CD4-positive, alpha-beta T cell treated with Interleukin-2 at 100 ng/mL for 4 hours (primary cell): ENCODE measurements at regions not wholly inside any gene's neighbourhood (a gene's known extent, or its start where the extent isn't known, plus 50 kb on each side); places are given as distances from the start of the nearest gene placed in this dataset.

Experiments used
- DNase-seq: peaks from one replicate; pipeline ENCODE4 v3.0.0-alpha.2; 2020; ENCODE audit warnings: low spot score

DNA sequence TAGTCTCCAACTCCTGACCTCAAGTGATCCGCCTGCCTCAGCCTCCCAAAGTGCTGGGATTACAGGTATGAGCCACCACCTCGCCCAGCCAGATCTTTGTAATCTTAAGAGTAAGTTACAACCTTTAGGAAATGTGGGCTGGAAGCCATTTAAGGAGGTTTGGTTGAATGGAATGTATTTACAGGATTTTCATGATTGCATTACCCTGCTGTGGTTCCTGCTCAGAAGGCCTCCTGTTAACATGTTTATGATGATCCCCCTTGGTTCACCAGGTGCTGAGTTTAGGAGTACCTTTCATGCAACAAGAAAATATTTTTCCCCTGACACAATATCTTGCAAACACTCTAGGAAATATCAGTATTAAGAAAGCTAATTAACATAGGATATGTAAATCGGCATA, 187.4 kb upstream of the SH3BP4 start:
- DNase-seq = no peak

DNA sequence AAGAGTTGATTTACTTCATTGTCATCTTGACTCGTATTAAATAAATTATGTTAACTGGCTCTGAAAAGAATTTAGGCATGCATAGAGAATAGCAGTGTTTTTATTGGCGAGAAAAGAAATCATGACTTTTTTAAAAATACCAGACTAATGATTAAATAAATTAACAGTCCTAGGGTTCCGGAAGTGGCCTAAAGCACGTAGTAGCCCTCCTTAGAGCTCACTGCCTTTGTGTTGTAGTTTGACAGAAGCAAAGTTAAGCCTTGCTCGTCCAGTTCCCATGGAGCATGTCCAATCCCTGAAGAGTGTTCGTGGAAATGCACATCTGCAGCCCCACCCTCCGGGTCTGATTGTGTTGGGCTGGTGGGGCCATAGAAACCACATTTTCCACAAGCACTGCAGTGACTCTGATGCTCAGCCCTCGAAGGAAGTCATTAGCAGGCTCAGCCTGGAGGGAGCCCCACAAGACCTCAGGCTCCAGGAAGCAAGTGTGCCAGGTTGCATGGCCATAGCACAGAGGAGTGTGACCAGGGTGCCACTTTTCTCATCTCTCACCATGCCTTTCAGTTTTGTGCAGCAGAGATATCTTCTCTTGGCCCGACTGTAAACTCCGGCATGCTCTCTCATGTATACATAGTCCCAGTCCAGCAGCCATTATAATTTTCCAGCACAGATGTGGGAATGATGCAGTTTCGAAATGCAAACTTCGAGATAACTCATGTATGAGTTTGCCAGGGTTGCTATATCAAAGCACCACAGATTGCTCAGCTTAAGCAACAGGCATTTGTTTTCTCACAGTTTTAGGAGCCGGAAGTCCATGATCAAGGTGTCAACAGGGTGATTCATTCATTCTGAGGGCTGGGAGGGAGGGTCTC, 188.6 kb upstream of the SH3BP4 start:
- DNase-seq = no peak

DNA sequence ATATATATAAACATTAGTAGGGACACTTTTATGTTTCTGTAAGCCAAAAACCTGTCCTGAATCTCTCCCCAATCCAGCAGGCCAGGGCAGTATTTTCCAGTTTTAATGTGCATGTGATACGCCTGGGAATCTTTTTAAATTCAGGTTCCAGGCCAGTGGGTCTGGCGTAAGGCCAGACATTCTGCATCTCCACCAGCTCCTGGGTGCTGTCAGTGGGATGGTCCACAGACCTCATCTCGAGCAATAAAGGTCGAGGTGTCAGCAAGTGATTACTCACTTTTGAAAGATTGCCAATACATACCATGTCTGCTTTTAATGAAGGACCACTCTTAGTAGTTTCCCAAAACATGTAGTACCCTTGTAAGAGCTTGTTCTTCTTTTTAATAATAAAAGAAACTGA, 189.9 kb upstream of the SH3BP4 start:
- DNase-seq = no peak

GRCh38 chr2:234754126-234754525, 197.7 kb upstream of the SH3BP4 start:
- DNase-seq = no peak

- no peak for DNase-seq
Observed at GRCh38 chr2:234753701-234754100, 198.1 kb upstream of the SH3BP4 start.

- DNase-seq = no peak
Observed at GRCh38 chr2:234752966-234753365, 198.9 kb upstream of the SH3BP4 start.

- DNase-seq = no peak
Observed at GRCh38 chr2:234751275-234751973, 200.4 kb upstream of the SH3BP4 start.

DNA sequence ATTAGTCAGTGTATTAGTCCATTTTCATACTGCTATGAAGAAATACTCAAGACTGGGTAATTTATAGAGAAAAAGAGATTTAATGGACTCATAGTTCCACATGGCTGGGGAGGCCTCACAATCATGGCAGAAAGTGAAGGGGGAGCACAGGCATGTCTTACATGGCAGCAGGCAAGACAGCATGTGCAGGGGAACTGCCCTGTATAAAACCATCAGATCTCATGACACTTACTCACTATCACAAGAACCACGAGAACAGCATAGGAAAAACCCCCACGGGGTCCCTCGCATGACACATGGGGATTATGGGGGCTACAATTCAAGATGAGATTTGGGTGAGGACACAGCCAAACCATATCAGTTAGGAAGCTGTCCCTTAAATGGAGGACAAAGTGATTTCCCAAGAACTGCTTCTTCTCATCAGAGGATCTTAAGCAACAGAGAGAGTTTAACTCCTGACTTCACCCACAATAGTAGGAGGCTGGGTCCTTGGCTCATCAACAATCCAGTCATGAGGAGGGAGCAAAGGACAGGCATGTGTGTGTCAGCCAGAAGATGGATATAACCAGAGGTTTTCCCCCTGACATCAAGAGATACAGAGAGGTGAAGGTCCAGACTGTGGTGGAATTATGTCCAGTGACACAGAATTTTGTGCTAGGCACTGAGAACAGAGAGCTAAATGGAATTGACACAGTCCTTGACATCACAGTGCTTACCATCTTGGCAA, 203.8 kb upstream of the SH3BP4 start:
- no peak for DNase-seq

DNA sequence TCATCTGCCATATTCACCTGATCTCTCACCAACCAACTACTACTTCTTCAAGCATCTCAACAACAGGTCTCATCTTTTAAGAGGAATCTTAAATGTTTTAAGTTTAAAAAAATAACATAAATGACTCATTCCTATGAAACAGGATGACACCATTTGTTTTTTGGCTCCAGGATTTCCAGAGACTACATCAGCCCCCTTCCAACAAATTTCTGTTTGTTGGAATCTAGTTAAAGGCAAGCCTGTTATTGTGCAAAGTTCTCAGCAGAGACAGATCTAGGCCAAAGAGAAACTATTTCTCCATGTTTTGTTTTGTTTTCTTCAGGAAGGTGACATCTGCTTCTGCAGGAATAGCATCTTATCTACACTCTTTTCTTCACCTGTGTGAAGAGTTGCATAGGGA, 204.8 kb upstream of the SH3BP4 start:
- no peak for DNase-seq

GRCh38 chr2:234745347-234745746, 206.5 kb upstream of the SH3BP4 start:
- DNase-seq = no peak

DNA sequence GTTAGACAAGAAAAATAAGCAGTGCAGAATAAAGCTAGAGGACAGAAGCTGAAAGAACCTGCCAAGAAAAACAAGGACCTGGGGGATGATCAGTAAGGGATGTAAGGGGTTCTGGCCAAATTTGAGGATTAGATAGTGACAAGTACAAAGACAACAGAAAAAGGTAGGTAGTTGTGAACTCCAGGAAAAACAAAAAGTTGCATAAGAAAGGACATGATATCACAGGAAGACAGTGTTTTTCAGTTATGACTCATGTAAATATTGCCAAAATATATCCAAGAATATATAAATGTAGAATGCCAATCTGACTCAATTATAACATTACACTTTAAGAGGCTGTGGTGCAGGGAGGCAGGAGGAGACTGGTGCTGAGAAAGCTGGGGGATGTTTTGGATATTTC, 209.8 kb upstream of the SH3BP4 start:
- no peak for DNase-seq

GRCh38 chr2:234739061-234739460, 212.8 kb upstream of the SH3BP4 start:
- DNase-seq = no peak

- DNase-seq = no peak
Observed at GRCh38 chr2:234735829-234736228, 216.0 kb upstream of the SH3BP4 start.

GRCh38 chr2:234733795-234734600, 217.8 kb upstream of the SH3BP4 start:
- no peak for DNase-seq

GRCh38 chr2:234733093-234733489, 218.7 kb upstream of the SH3BP4 start:
- DNase-seq = no peak

GRCh38 chr2:234732404-234733092, 219.3 kb upstream of the SH3BP4 start:
- no peak for DNase-seq

GRCh38 chr2:234731236-234731635, 220.6 kb upstream of the SH3BP4 start:
- DNase-seq = no peak

- no peak for DNase-seq
Observed at GRCh38 chr2:234730066-234730640, 221.7 kb upstream of the SH3BP4 start.

GRCh38 chr2:234725528-234726264, 226.1 kb upstream of the SH3BP4 start:
- DNase-seq = no peak

- no peak for DNase-seq
Observed at GRCh38 chr2:234724850-234725249, 227.0 kb upstream of the SH3BP4 start.
